HG03045 (cell line): ENCODE measurements at regions not wholly inside any gene's neighbourhood (a gene's known extent, or its start where the extent isn't known, plus 50 kb on each side); places are given as distances from the start of the nearest gene placed in this dataset.

Experiments used
- ATAC-seq: cut with Tn5 transposase; IDR thresholded peaks from one replicate; pipeline ENCODE4 v1.9.1; 2021; ENCODE audit warnings: mild to moderate bottlenecking, moderate library complexity; ENCODE audit not compliant: unreplicated experiment

GRCh38 chr10:62545160-62546066 is 171.2 kb downstream of the ZNF365 start:
- no peak for ATAC-seq

GRCh38 chr10:62548686-62549085 is 174.5 kb downstream of the ZNF365 start:
- no peak for ATAC-seq

GRCh38 chr10:62550173-62550572 is 176.0 kb downstream of the ZNF365 start:
- ATAC-seq, result no peak

GRCh38 chr10:62554632-62555199 is 180.5 kb downstream of the ZNF365 start:
- no peak for ATAC-seq

- ATAC-seq, result no peak
Observed at GRCh38 chr10:62559481-62560200, 185.5 kb downstream of the ZNF365 start.

- no peak for ATAC-seq
Observed at GRCh38 chr10:62560201-62560819, 186.1 kb downstream of the ZNF365 start.

GRCh38 chr10:62561151-62561550 is 187.0 kb downstream of the ZNF365 start:
- ATAC-seq, result no peak

- ATAC-seq, result no peak
Observed at GRCh38 chr10:62562101-62562500, 187.9 kb downstream of the ZNF365 start.

GRCh38 chr10:62562795-62563194 is 188.6 kb downstream of the ZNF365 start:
- no peak for ATAC-seq

GRCh38 chr10:62573929-62574328 is 199.8 kb downstream of the ZNF365 start:
- no peak for ATAC-seq

GRCh38 chr10:62577076-62577475 is 202.9 kb downstream of the ZNF365 start:
- no peak for ATAC-seq

GRCh38 chr10:62577666-62578291 is 203.6 kb downstream of the ZNF365 start:
- no peak for ATAC-seq

- no peak for ATAC-seq
Observed at GRCh38 chr10:62578301-62578700, 204.1 kb downstream of the ZNF365 start.

- ATAC-seq, result no peak
Observed at GRCh38 chr10:62578916-62579315, 204.7 kb downstream of the ZNF365 start.

- no peak for ATAC-seq
Observed at GRCh38 chr10:62580396-62580795, 206.2 kb downstream of the ZNF365 start.

GRCh38 chr10:62581351-62581750 is 207.2 kb downstream of the ZNF365 start:
- ATAC-seq, result no peak

GRCh38 chr10:62582101-62582705 is 208.0 kb downstream of the ZNF365 start:
- ATAC-seq, result no peak

GRCh38 chr10:62582804-62583208 is 208.6 kb downstream of the ZNF365 start:
- ATAC-seq, result no peak

- no peak for ATAC-seq
Observed at GRCh38 chr10:62583876-62584615, 209.9 kb downstream of the ZNF365 start.

- ATAC-seq, result no peak
Observed at GRCh38 chr10:62584731-62585130, 210.6 kb downstream of the ZNF365 start.
